K562 (cell line): ENCODE measurements at regions not wholly inside any gene's neighbourhood (a gene's known extent, or its start where the extent isn't known, plus 50 kb on each side); places are given as distances from the start of the nearest gene placed in this dataset.

Experiments
- CBFA2T2 ChIP-seq: fragments of 450-650 bp; conservative IDR thresholded peaks from 2 replicates; pipeline ENCODE4 v1.6.1; 2017; ENCODE audit warnings: mild to moderate bottlenecking
- GATAD2B ChIP-seq: fragments of 450-650 bp; IDR thresholded peaks from 2 replicates; pipeline ENCODE4 v1.6.1; 2017; ENCODE audit warnings: mild to moderate bottlenecking, borderline replicate concordance
- HNRNPLL ChIP-seq: fragments of 200-400 bp; formaldehyde crosslinking; IDR thresholded peaks from 2 replicates; pipeline ENCODE4 v1.6.1; 2017; ENCODE audit warnings: low read length, low read depth, mild to moderate bottlenecking; ENCODE audit not compliant: poor library complexity, severe bottlenecking
- L3MBTL2 ChIP-seq: fragments of 450-650 bp; IDR thresholded peaks from 2 replicates; pipeline ENCODE4 v1.6.1; 2016; ENCODE audit warnings: mild to moderate bottlenecking, moderate library complexity
- NFYB ChIP-seq: IDR thresholded peaks from 2 replicates; pipeline ENCODE4 v1.6.1; 2011; ENCODE audit warnings: mild to moderate bottlenecking, moderate library complexity; ENCODE audit not compliant: insufficient read length; ENCODE audit errors: extremely low read depth
- POLR2A ChIP-seq: fragments of 450-650 bp; conservative IDR thresholded peaks from 2 replicates; pipeline ENCODE4 v1.6.1; 2016
- SNAPC5 ChIP-seq: fragments of 250-450 bp; sonication (Bioruptor Pico); IDR thresholded peaks from 2 replicates; pipeline ENCODE4 v1.8.0; 2021; ENCODE audit warnings: moderate library complexity, mild to moderate bottlenecking, inconsistent platforms
- TAF1 ChIP-seq: IDR thresholded peaks from 2 replicates; pipeline ENCODE4 v1.6.1; 2011; ENCODE audit warnings: mild to moderate bottlenecking, low read length, moderate library complexity; ENCODE audit not compliant: insufficient read depth, control insufficient read depth, severe bottlenecking; ENCODE audit errors: extremely low read depth
- TAF7 ChIP-seq: fragments of 450-650 bp; IDR thresholded peaks from 2 replicates; pipeline ENCODE4 v1.6.1; 2016; ENCODE audit warnings: missing genetic modification characterization, missing compliant biosample characterization
- TOE1 ChIP-seq, 2 experiments: fragments of 450-650 bp in 1 of 2; sonication (generic) in 1 of 2; formaldehyde crosslinking in 1 of 2; IDR thresholded peaks; 2 replicates each; pipeline versions ENCODE4 v1.7.1 to v1.8.0; 2016 to 2022; ENCODE audit warnings: borderline replicate concordance in 2 of 2, mild to moderate bottlenecking in 2 of 2, antibody characterized with exemption in 1 of 2, inconsistent platforms in 1 of 2, low read depth in 1 of 2, missing genetic modification reagents in 1 of 2, moderate library complexity in 1 of 2
- USF2 ChIP-seq: sonication (generic); formaldehyde crosslinking; IDR thresholded peaks from 2 replicates; pipeline ENCODE4 v1.5.0; 2020; ENCODE audit warnings: missing genetic modification reagents
- ZBTB17 ChIP-seq: fragments of 450-650 bp; formaldehyde crosslinking; IDR thresholded peaks from 2 replicates; pipeline ENCODE4 v1.4.0; 2020; ENCODE audit warnings: mild to moderate bottlenecking
- ZNF274 ChIP-seq: IDR thresholded peaks from 2 replicates; pipeline ENCODE4 v1.6.1; 2011; ENCODE audit warnings: low read depth, mild to moderate bottlenecking, low read length, moderate library complexity, borderline replicate concordance
- ZNF395 ChIP-seq: fragments of 200-800 bp; sonication (Bioruptor generic); IDR thresholded peaks from 2 replicates; pipeline ENCODE4 v1.6.1; 2017; ENCODE audit warnings: missing genetic modification characterization, missing compliant biosample characterization
- ZNF408 ChIP-seq: fragments of 250-450 bp; sonication (Bioruptor Pico); IDR thresholded peaks from 2 replicates; pipeline ENCODE4 v1.4.0; 2020; ENCODE audit warnings: low read depth, mild to moderate bottlenecking, moderate library complexity
- TF ChIP-seq, protein P1 (sequence below): sonication (generic); formaldehyde crosslinking; IDR thresholded peaks from 2 replicates; pipeline ENCODE4 v1.9.0; 2022; ENCODE audit warnings: mild to moderate bottlenecking, missing genetic modification reagents
- TF ChIP-seq, protein P2 (sequence below): fragments of 450-650 bp; IDR thresholded peaks from one replicate; pipeline ENCODE4 v1.6.1; 2018; ENCODE audit warnings: mild to moderate bottlenecking, moderate library complexity; ENCODE audit not compliant: partially characterized antibody
- TF ChIP-seq, protein P3 (sequence below): IDR thresholded peaks from 3 replicates; pipeline ENCODE4 v1.6.1; 2011; ENCODE audit warnings: borderline replicate concordance, mild to moderate bottlenecking; ENCODE audit not compliant: insufficient read length, insufficient read depth
- TF ChIP-seq, protein P4 (sequence below): fragments of 450-650 bp; formaldehyde crosslinking; IDR thresholded peaks from 2 replicates; pipeline ENCODE4 v1.4.0; 2020; ENCODE audit warnings: mild to moderate bottlenecking, mixed read lengths
- TF ChIP-seq, protein P5 (sequence below): fragments of 450-650 bp; IDR thresholded peaks from 2 replicates; pipeline ENCODE4 v1.6.1; 2016; ENCODE audit warnings: missing biosample characterization, missing genetic modification characterization

GRCh38 chr6:137761072-137761471 is 106.0 kb upstream of the TNFAIP3 start (continued):
- TF ChIP-seq, protein P1, sequence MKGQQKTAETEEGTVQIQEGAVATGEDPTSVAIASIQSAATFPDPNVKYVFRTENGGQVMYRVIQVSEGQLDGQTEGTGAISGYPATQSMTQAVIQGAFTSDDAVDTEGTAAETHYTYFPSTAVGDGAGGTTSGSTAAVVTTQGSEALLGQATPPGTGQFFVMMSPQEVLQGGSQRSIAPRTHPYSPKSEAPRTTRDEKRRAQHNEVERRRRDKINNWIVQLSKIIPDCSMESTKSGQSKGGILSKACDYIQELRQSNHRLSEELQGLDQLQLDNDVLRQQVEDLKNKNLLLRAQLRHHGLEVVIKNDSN (CRISPR knock-in tag) = peak; percentile 59
- TF ChIP-seq CBFA2T2 = peak; percentile 59; the same call in 1 of the 2 replicates
- TF ChIP-seq, protein P2, sequence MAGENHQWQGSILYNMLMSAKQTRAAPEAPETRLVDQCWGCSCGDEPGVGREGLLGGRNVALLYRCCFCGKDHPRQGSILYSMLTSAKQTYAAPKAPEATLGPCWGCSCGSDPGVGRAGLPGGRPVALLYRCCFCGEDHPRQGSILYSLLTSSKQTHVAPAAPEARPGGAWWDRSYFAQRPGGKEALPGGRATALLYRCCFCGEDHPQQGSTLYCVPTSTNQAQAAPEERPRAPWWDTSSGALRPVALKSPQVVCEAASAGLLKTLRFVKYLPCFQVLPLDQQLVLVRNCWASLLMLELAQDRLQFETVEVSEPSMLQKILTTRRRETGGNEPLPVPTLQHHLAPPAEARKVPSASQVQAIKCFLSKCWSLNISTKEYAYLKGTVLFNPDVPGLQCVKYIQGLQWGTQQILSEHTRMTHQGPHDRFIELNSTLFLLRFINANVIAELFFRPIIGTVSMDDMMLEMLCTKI = no peak
- no peak for TF ChIP-seq POLR2A
- TF ChIP-seq, protein P3, sequence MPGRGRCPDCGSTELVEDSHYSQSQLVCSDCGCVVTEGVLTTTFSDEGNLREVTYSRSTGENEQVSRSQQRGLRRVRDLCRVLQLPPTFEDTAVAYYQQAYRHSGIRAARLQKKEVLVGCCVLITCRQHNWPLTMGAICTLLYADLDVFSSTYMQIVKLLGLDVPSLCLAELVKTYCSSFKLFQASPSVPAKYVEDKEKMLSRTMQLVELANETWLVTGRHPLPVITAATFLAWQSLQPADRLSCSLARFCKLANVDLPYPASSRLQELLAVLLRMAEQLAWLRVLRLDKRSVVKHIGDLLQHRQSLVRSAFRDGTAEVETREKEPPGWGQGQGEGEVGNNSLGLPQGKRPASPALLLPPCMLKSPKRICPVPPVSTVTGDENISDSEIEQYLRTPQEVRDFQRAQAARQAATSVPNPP = no peak
- no peak for TF ChIP-seq TAF7 (tag)
- peak; percentile 34; the same call in 1 of the 2 replicates for TF ChIP-seq L3MBTL2
- TF ChIP-seq USF2 = peak; percentile 80
- no peak for TF ChIP-seq ZNF395 (CRISPR knock-in tag)
- no peak for TF ChIP-seq TAF1
- TF ChIP-seq TOE1 (IDR thresholded peaks at IDR 0.05; ENCODE audit: borderline replicate concordance) = peak; percentile 94
- no peak for TF ChIP-seq TOE1 (CRISPR knock-in tag; IDR thresholded peaks at IDR 0.05; ENCODE audit: borderline replicate concordance, low read depth)
- peak; percentile 67 for TF ChIP-seq NFYB
- TF ChIP-seq, protein P4, sequence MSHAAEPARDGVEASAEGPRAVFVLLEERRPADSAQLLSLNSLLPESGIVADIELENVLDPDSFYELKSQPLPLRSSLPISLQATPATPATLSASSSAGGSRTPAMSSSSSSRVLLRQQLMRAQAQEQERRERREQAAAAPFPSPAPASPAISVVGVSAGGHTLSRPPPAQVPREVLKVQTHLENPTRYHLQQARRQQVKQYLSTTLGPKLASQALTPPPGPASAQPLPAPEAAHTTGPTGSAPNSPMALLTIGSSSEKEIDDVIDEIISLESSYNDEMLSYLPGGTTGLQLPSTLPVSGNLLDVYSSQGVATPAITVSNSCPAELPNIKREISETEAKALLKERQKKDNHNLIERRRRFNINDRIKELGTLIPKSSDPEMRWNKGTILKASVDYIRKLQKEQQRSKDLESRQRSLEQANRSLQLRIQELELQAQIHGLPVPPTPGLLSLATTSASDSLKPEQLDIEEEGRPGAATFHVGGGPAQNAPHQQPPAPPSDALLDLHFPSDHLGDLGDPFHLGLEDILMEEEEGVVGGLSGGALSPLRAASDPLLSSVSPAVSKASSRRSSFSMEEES (CRISPR knock-in tag) = peak; percentile 98
- TF ChIP-seq SNAPC5 (CRISPR knock-in tag) = no peak
- no peak for TF ChIP-seq HNRNPLL
- TF ChIP-seq, protein P5, sequence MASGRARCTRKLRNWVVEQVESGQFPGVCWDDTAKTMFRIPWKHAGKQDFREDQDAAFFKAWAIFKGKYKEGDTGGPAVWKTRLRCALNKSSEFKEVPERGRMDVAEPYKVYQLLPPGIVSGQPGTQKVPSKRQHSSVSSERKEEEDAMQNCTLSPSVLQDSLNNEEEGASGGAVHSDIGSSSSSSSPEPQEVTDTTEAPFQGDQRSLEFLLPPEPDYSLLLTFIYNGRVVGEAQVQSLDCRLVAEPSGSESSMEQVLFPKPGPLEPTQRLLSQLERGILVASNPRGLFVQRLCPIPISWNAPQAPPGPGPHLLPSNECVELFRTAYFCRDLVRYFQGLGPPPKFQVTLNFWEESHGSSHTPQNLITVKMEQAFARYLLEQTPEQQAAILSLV = no peak
- no peak for TF ChIP-seq GATAD2B
- TF ChIP-seq ZNF274 = no peak
- TF ChIP-seq ZNF408 (CRISPR knock-in tag) = no peak
- no peak for TF ChIP-seq ZBTB17 (CRISPR knock-in tag)
